LNCAP (cell line): ENCODE measurements at regions not wholly inside any gene's neighbourhood (a gene's known extent, or its start where the extent isn't known, plus 50 kb on each side); places are given as distances from the start of the nearest gene placed in this dataset.

Experiments used
- CTCF ChIP-seq: fragments of 450-650 bp; IDR thresholded peaks from 2 replicates; pipeline ENCODE4 v1.5.1; 2017; ENCODE audit warnings: mild to moderate bottlenecking

- TF ChIP-seq CTCF: no peak
These were observed 1361.8 kb upstream of the ALCAM start for GRCh38 chr3:104004956-104005355.

GRCh38 chr3:104005815-104006214 is 1360.9 kb upstream of the ALCAM start:
- no peak for TF ChIP-seq CTCF

- no peak for TF ChIP-seq CTCF
These were observed 1348.2 kb upstream of the ALCAM start for GRCh38 chr3:104018541-104018940.

- TF ChIP-seq CTCF: no peak
These were observed 1335.1 kb upstream of the ALCAM start for GRCh38 chr3:104031598-104031997.

GRCh38 chr3:104032283-104032682 is 1334.4 kb upstream of the ALCAM start:
- TF ChIP-seq CTCF: no peak

- no peak for TF ChIP-seq CTCF
These were observed 1325.8 kb upstream of the ALCAM start for GRCh38 chr3:104040896-104041295.

- no peak for TF ChIP-seq CTCF
These were observed 1322.7 kb upstream of the ALCAM start for GRCh38 chr3:104044002-104044401.

GRCh38 chr3:104066658-104067057 is 1300.1 kb upstream of the ALCAM start:
- no peak for TF ChIP-seq CTCF
